GM12873 (cell line): ENCODE measurements at regions not wholly inside any gene's neighbourhood (a gene's known extent, or its start where the extent isn't known, plus 50 kb on each side); places are given as distances from the start of the nearest gene placed in this dataset.

Experiments used
- CTCF ChIP-seq: IDR thresholded peaks from 2 replicates; pipeline ENCODE4 v1.5.1; 2012; ENCODE audit warnings: low read depth, mild to moderate bottlenecking, moderate library complexity, low read length, control low read depth; ENCODE audit not compliant: insufficient read depth; ENCODE audit errors: missing control alignments

- TF ChIP-seq CTCF = no peak
These were observed 549.4 kb downstream of the UTRN start for GRCh38 chr6:144834426-144835038.

GRCh38 chr6:144835322-144835973, 550.3 kb downstream of the UTRN start:
- no peak for TF ChIP-seq CTCF

- TF ChIP-seq CTCF = no peak
These were observed 555.5 kb downstream of the UTRN start for GRCh38 chr6:144840619-144841018.

- TF ChIP-seq CTCF = no peak
These were observed 558.6 kb downstream of the UTRN start for GRCh38 chr6:144843701-144844100.

GRCh38 chr6:144844596-144844995, 559.5 kb downstream of the UTRN start:
- no peak for TF ChIP-seq CTCF

GRCh38 chr6:144845186-144845585, 560.1 kb downstream of the UTRN start:
- no peak for TF ChIP-seq CTCF

GRCh38 chr6:144847916-144848315, 562.8 kb downstream of the UTRN start:
- no peak for TF ChIP-seq CTCF

GRCh38 chr6:144849920-144850319, 564.8 kb downstream of the UTRN start:
- TF ChIP-seq CTCF = no peak
